H54 (cell line): ENCODE measurements at regions not wholly inside any gene's neighbourhood (a gene's known extent, or its start where the extent isn't known, plus 50 kb on each side); places are given as distances from the start of the nearest gene placed in this dataset.
"Not testable (repeated sequence)": the region's sequence is repeated elsewhere in the genome, so short reads cannot be mapped to it uniquely, and the experiment has no call there.

Experiments used
- DNase-seq: peaks from one replicate; pipeline ENCODE4 v3.0.0; 2011; ENCODE audit warnings: low spot score, mixed read lengths; ENCODE audit not compliant: insufficient read length
- FAIRE-seq: peaks from 3 replicates; lab custom pipeline; 2011; peaks lifted over from hg19 to GRCh38; lab: Jason Lieb, UNC
- POLR2A ChIP-seq: IDR thresholded peaks from 2 replicates; pipeline ENCODE4 v1.6.1; 2011; ENCODE audit warnings: low read depth, mild to moderate bottlenecking, low read length

DNA sequence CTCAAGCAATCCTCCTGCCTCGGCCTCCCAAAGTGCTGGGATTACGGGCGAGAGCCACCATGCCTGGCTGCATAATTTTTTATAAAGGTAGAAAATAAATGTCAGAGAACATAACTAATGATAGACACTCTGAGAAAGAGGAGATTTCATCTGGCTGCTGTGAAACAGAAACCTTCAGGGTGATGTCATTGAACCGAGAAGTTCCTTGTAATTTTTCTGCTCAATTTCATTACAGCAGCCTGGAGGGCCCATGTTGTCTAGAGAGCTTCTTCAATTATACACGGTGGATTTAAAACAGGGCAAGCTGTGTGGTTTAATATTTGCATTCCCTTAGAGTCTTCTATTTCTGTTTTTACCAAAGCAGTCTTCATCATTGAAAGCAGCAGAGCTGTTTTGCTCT, 64.3 kb upstream of the MORC3 start:
- FAIRE-seq: no peak
- no peak for TF ChIP-seq POLR2A
- DNase-seq: no peak

DNA sequence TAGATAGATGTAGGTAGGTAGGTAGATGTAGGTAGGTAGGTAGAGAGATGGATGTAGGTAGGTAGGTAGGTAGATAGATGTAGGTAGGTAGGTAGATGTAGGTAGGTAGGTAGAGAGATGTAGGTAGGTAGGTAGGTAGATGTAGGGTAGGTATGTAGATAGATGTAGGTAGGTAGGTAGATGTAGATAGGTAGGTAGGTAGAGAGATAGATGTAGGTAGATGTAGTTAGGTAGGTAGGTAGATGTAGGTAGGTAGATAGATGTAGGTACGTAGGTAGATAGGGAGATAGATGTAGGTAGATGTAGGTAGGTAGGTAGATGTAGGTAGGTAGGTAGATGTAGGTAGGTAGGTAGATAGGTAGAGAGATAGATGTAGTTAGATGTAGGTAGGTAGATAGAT, 62.3 kb upstream of the MORC3 start:
- FAIRE-seq (no peak), DNase-seq (no peak)
- TF ChIP-seq POLR2A: no peak

DNA sequence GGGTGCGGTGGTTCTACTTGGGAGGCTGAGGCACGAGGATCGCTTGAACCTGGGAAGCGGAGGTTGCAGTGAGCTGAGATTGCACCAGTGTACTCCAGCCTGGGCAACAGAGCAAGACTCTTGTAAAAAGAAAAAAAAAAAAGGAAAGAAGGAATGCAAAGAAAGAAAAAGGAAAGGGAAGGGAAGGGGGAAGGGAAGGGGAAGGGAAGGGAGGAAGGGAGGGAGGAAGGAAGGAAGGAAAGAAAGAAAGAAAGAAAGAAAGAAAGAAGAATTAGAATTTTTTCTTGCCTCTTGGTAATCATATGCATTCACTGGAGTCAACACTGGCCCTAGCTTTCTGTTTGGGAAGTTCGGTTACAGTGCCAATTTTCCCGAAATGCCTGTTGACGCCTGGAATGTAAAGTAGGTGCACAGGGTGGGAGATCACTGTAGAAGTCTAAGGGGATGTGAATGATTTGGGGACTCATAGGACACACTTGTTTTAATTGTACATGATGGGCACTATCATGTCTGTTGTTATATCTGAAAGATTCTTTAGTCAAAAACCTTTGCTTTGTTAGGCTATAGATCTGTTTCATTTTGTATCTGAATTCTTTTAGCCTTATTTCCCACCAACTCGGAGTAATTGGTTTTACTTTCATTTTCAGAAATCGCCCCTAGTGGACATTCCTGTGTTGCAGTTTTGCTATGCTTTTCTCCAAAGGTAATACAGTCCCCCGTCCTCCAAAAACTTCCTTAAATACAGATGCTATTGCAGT, 59.8 kb upstream of the MORC3 start:
- DNase-seq (peak; percentile 70), FAIRE-seq (no peak)
- no peak for TF ChIP-seq POLR2A

DNA sequence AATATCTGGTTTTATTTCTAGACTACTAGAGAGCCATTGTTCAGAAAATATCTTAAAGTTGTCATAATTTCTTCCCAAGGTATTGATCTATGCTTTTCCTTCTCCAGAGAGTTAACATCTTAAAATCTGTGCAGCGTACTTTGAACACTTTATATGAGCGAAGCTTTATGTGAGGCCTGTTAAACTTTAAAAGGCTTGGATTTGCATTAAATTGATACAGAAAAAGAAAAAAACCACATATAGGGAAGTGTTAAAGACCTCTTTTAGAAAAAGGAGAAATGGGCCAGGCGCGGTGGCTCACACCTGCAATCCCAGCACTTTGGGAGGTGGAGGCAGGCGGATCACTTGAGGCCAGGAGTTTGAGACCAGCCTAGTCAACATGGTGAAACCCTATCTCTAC, 59.2 kb upstream of the MORC3 start:
- FAIRE-seq (no peak), DNase-seq (no peak)
- TF ChIP-seq POLR2A: no peak

DNA sequence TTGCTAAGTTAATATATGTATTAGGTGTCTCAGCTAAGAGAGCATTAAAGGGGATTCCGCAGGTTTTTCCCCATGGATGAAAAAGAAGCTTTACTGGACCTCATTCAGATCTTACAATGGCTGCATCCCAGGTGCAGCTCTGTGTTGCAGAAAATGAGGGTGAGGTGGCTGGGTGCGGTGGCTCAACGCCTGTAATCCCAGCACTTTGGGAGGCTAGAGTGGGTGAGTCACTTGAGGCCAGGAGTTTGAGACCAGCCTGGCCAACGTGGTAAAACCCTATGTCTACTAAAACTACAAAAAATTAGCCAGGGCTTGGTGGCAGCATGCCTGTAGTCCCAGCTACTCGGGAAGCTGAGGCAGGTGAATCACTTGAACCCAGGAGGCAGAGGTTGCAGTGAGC, 58.5 kb upstream of the MORC3 start:
- no peak for TF ChIP-seq POLR2A
- no peak for FAIRE-seq
- DNase-seq: no peak

DNA sequence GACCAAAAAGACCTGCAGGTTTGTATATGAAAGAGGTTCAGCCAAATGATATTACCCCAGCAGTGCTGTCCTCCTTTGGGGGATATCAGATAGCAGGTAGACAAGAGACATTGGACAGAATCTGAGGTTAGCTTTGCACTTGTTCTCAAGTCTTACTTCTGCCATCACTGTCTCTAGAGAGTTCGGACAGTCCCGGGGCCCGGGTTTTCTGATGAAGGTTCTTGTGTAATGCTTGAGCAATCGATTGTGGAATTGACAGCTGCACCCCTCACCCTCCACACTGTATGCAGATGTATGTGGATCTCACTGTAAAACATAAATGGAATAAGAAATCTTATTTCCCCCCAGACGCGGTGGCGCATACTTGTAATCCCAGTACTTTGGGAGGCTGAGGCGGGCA, 56.2 kb upstream of the MORC3 start:
- TF ChIP-seq POLR2A: no peak
- DNase-seq (no peak), FAIRE-seq (no peak)

DNA sequence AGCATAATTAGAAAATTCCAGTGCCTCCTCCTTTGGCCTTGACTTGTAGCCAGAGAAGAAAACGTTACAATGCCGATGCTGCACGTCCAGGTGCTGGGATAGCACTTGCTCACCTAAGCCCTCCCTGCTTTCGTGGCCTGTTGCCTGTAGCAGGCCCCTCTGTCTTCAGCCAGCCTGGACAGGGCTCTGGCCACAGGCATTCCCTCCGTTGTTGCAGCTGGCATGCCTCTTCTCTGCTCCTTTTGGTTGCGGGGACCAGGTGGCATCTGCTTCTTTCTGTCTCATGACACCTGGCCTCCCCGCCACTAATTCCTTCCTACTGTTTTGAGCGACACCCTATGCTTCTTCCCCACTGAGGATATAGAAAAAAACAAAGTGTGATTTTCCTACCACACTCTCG, 54.6 kb upstream of the MORC3 start:
- FAIRE-seq: no peak
- no peak for TF ChIP-seq POLR2A
- DNase-seq: no peak

DNA sequence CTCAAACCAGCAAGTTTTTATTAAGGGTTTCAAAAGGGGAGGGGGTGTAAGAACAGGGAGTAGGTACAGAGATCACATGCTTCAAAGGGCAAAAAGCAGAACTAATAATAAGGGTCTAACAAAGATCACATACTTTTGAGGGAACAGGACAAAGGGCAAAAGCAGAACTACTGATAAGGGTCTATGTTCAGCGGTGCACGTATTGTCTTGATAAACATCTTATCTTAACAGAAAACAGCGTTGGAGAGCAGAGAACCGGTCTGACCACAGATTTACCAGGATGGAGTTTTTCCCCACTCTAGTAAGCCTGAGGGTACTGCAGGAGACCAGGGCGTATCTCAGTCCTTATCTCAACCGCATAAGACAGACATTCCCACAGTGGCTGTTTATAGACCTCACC, 52.2 kb upstream of the MORC3 start:
- not testable (repeated sequence) for DNase-seq, FAIRE-seq

DNA sequence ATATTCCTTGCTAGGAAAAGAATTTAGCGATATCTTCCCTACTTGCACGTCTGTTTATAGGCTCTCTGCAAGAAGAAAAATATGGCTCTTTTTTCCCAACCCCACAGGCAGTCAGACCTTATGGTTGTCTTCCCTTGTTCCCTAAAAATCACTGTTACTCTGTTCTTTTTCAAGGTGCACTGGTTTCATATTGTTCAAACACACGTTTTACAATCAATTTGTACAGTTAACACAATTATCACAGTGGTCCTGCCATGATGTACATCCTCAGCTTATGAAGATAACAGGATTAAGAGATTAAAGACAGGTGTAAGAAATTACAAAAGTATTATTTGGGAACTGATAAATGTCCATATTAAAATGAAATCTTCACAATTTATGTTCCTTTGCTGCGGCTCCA, 51.7 kb upstream of the MORC3 start:
- FAIRE-seq, DNase-seq: not testable (repeated sequence)
